Activated CD4-positive, alpha-beta memory T cell treated with anti-CD3 and anti-CD28 coated beads, Interleukin-2, amount 10 ng/mL, durations not matched to agents 7 days and 5 days (primary cell): ENCODE measurements at regions not wholly inside any gene's neighbourhood (a gene's known extent, or its start where the extent isn't known, plus 50 kb on each side); places are given as distances from the start of the nearest gene placed in this dataset.

Experiments
- CTCF ChIA-PET: fragments of 350-600 bp; sonication (Branson Sonifier 250); formaldehyde crosslinking; loops from one replicate; lab custom pipeline; 2021; ENCODE audit warnings: antibody characterized with exemption, inconsistent platforms; lab: Charles Lee
- POLR2A ChIA-PET: fragments of 350-600 bp; sonication (Branson Sonifier 250); formaldehyde crosslinking; loops from one replicate; lab custom pipeline; 2021; ENCODE audit warnings: antibody characterized with exemption; lab: Charles Lee
- DNase-seq: peaks from one replicate; pipeline ENCODE4 v3.0.0-alpha.2; 2020
- H3K27ac Mint-ChIP-seq: one replicate; pipeline ENCODE4 v1.8.0; 2021; ENCODE audit warnings: mild to moderate bottlenecking, mixed read lengths
- H3K27me3 Mint-ChIP-seq: one replicate; pipeline ENCODE4 v1.8.0; 2021; ENCODE audit warnings: mixed read lengths
- H3K36me3 Mint-ChIP-seq: one replicate; pipeline ENCODE4 v1.8.0; 2021; ENCODE audit warnings: low read depth, mixed read lengths
- H3K4me1 Mint-ChIP-seq: one replicate; pipeline ENCODE4 v1.8.0; 2021; ENCODE audit warnings: mixed read lengths
- H3K4me3 Mint-ChIP-seq: one replicate; pipeline ENCODE4 v1.8.0; 2021; ENCODE audit warnings: mild to moderate bottlenecking, mixed read lengths
- H3K9me3 Mint-ChIP-seq: one replicate; pipeline ENCODE4 v1.8.0; 2021; ENCODE audit warnings: mixed read lengths

DNA sequence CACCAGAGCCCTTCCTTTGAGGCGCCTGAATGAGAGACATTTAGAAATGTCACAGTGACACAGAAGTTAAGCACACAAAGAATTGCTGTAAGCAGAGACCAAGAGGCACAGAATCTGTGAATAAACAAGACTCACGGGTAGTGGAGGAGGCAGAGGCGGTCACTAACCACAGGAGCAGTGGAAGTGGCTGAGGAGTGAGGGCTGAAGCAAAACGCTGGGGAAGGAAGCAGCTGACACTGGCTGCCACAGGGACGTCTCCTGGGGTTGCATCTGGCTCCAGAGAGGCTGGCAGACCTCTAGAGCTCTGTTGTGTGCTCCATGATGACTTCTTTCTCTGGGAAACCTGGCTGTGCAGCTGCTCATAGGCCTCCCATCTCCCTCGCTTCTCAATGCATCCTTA lies 65.0 kb upstream of the SLC2A12 start:
- Mint-ChIP-seq H3K4me3 (no peak overlapping the region), H3K9me3 (no peaks in the 10 kb centered on the region), H3K27me3 (peaks cover 9% of the 10 kb centered on the region), H3K27ac (no peak overlapping the region), H3K4me1 (peaks cover 10% of the 10 kb centered on the region), H3K36me3 (no peaks in the 10 kb centered on the region)
- ChIA-PET POLR2A (interaction anchor here (1.0 kb wide), 1 partner anchor 14 kb away, joined by 3 read pairs; no protein-coding TSS in a partner anchor), CTCF (interaction anchor here (1.2 to 1.5 kb wide), 3 partner anchors 54 to 823 kb away, joined by 3 to 9 read pairs (median 4); no protein-coding TSS in a partner anchor)
- DNase-seq, result peak; percentile 32

DNA sequence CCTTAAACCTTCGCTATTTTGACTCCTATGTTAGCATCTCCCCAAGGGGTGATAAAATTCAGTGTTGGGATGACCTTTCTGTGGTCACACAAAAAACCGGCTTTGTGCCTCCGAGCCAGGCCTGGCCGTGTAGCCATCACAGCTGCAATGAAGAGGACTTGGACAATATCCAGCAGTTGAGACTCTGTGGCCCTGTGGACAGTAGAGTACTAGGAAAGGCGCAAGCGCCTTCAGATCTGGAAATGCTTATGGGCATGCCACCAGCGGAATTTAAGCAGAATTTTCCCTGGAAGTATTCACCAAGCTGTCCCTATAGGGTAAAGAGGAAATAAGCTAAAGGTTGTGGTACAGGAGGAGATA lies 63.3 kb upstream of the SLC2A12 start:
- no peak overlapping the region for H3K4me3 Mint-ChIP-seq
- POLR2A ChIA-PET, result no interaction called here
- DNase-seq, result no peak
- no peaks in the 10 kb centered on the region for H3K36me3 Mint-ChIP-seq
- no peaks in the 10 kb centered on the region for H3K9me3 Mint-ChIP-seq
- CTCF ChIA-PET, result interaction anchor here (0.9 to 2.0 kb wide), 2 partner anchors 8 to 192 kb away, joined by 3 to 6 read pairs; no protein-coding TSS in a partner anchor
- H3K27ac Mint-ChIP-seq, result no peak overlapping the region
- peaks cover 15% of the 10 kb centered on the region for H3K4me1 Mint-ChIP-seq
- H3K27me3 Mint-ChIP-seq, result peaks cover 9% of the 10 kb centered on the region

DNA sequence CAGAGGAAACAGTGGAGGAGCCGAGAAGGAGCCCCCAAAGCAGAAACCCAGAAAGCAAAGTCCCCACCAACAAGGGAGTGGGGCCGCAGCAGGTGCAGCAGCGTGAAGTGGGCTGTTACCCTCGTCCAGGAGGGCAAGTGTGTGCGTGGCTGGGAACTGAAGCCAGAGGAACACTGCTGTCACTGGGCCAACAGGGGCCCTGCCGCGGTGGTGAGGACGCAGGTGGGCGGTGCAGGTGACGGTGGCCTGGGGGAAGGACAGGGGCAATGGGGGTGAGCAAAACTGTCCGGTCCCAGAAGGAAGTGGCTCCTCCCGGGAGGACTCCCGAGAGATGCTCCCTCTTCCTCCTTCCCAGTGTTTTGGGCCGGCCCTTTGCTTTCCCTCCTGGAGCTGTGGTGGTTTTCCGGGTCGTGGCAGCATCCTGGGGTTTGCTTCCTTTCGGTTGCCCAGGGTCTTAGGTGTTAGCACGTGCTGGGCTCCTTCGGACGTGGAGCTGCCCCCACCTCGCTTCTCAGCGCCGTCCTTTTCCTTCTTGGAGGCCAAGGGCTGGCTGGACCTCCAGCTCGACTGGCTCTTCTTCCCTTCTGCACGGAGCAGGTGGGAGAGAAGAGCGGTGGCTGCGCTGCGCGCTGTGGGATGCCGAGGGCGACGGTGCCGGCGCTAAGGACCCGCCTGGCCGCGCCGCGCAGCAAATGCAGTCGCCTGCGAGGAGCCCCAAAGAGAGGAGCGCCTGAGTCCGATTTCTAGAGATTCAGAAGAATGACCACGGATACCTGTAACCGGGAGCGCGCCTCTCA lies 62.7 kb upstream of the SLC2A12 start:
- Mint-ChIP-seq H3K4me1 (peaks cover 15% of the 10 kb centered on the region), H3K9me3 (no peaks in the 10 kb centered on the region), H3K4me3 (no peak overlapping the region), H3K27me3 (peaks cover 9% of the 10 kb centered on the region), H3K27ac (no peak overlapping the region), H3K36me3 (no peaks in the 10 kb centered on the region)
- DNase-seq, result no peak
- CTCF ChIA-PET, result interaction anchor here (0.6 to 2.0 kb wide), 3 partner anchors 9 to 191 kb away, joined by 3 to 6 read pairs (median 3); no protein-coding TSS in a partner anchor
- POLR2A ChIA-PET, result no interaction called here

DNA sequence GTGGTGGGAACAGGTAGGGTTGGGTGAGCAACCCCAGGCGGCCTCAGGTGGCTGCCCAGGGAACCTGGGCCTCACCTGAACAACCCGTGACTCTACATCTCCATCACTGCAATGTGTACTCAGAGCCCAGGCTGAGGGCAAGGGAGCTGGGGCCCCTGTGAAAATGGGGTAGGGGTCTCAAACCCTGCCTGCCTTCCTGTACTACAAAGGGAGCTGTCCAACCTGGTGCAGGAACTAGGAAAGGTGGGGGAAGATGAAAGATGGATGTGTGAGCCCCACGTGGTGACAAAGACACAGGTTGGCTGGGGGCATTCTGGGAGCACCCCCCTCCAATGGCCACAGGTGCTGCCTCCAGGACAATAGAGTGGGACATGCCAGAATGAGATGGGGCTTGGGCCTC lies 62.1 kb upstream of the SLC2A12 start:
- H3K36me3 Mint-ChIP-seq, result no peaks in the 10 kb centered on the region
- peaks cover 9% of the 10 kb centered on the region for H3K27me3 Mint-ChIP-seq
- H3K4me1 Mint-ChIP-seq, result peaks cover 15% of the 10 kb centered on the region
- DNase-seq, result no peak
- H3K9me3 Mint-ChIP-seq, result no peaks in the 10 kb centered on the region
- no peak overlapping the region for H3K4me3 Mint-ChIP-seq
- POLR2A ChIA-PET, result no interaction called here
- CTCF ChIA-PET, result interaction anchor here (0.6 kb wide), 1 partner anchor 9 kb away, joined by 3 read pairs; no protein-coding TSS in a partner anchor
- H3K27ac Mint-ChIP-seq, result no peak overlapping the region

DNA sequence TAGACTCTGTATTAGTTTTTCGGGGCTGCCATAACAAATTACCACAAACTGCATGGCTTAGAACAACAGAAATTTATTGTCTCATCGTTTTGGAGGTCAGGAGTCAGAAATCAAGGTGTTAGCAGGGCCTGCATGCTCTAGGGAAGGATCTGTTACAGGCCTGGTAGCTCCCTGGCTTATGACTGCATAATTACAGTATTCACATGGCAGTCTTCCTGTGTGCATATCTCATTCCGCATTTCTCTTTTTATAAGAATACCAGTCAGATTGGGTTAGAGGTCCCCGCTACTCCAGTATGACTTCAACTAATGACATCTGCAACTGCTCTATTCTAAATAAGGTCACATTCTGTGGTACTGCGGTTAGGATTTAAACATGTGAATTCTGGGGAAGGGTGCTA lies 59.3 kb upstream of the SLC2A12 start:
- H3K27me3 Mint-ChIP-seq, result peaks cover 19% of the 10 kb centered on the region

DNA sequence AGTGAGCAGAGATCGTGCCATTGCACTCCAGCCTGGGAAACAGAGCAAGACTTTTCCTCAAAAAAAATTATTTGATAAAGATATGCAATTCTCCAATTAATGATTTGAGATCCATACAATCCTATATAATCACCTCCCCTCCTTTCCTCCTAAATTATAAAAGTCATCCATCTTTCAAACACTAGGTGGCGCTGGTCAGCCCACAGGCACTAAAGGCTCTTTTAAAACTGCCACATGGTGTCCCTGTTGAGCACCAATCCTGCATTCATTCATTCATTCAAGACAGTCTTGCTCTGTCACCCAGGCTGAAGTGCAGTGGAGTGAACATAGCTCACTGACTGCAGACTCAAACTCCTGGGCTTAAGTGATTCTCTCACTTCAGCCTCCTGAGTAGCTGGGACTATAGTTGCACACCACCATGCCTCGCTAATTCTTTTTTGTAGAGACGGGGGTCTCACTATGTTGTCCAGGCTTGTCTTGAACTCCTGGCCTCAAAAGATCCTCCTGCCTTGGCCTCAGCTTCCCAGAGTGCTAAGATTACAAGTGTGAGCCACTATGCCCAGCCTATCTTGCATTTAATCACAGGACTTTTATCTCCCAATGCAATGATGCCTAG lies 58.7 kb upstream of the SLC2A12 start:
- H3K4me3 Mint-ChIP-seq, result no peak overlapping the region
- ChIA-PET CTCF (interaction anchor here (0.7 to 5.0 kb wide), 16 partner anchors 8 to 830 kb away, joined by 3 to 34 read pairs (median 4); no protein-coding TSS in a partner anchor), POLR2A (no interaction called here)
- no peaks in the 10 kb centered on the region for H3K36me3 Mint-ChIP-seq
- H3K9me3 Mint-ChIP-seq, result no peaks in the 10 kb centered on the region
- H3K27me3 Mint-ChIP-seq, result peaks cover 20% of the 10 kb centered on the region
- DNase-seq, result peak; percentile 52
- no peak overlapping the region for H3K27ac Mint-ChIP-seq
- H3K4me1 Mint-ChIP-seq, result peaks cover 7% of the 10 kb centered on the region

More for the DNA sequence above, 59.3 kb upstream of the SLC2A12 start:
- POLR2A ChIA-PET, result no interaction called here
- CTCF ChIA-PET, result interaction anchor here (0.7 to 5.0 kb wide), 15 partner anchors 9 to 829 kb away, joined by 3 to 34 read pairs (median 4); no protein-coding TSS in a partner anchor
- Mint-ChIP-seq H3K36me3 (no peaks in the 10 kb centered on the region), H3K27ac (no peak overlapping the region), H3K9me3 (no peaks in the 10 kb centered on the region), H3K4me3 (no peak overlapping the region), H3K4me1 (peaks cover 7% of the 10 kb centered on the region)
- DNase-seq, result no peak

DNA sequence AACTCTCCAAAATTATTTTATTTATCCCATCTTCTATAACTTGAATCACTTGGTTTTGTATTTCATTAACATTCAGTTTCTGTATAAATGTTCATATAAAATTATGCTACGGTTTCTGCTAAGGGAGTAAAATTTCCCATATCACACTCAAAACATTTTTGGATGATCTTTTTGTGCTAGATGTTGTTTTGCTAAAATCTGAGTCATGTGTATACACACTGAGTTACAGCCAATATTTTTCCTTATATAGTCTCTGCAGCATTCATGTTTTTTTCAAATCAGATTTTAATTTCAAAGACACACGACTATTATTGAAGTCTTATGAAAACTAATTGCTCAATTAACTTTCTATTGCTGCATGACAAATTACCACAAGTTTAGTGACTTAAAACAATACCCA lies 54.3 kb upstream of the SLC2A12 start:
- Mint-ChIP-seq H3K4me1 (no peaks in the 10 kb centered on the region), H3K27ac (no peak overlapping the region), H3K9me3 (no peaks in the 10 kb centered on the region), H3K36me3 (no peaks in the 10 kb centered on the region), H3K27me3 (peaks cover 29% of the 10 kb centered on the region), H3K4me3 (no peak overlapping the region)
- no peak for DNase-seq
- ChIA-PET POLR2A (no interaction called here), CTCF (interaction anchor here (0.8 to 1.3 kb wide), 2 partner anchors 9 to 15 kb away, joined by 3 read pairs; no protein-coding TSS in a partner anchor)

DNA sequence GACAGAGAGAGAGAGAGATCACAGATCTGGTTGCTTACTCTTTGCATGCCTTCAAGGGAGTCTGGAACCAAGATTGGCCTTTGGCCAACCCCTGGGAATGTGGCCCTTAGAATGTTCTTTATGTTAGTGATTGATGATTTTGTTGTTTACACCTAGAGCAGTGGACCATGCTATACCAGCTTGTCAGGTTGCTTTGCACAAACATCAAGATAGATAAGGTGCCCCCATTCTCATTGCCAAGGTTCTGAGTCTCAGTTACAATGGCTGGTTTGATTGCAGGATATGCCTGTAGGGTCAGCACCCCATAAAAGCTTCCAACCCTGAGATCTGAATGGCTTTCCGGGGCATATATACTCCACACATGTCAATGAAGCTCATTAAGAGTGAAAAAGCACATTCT lies 53.5 kb upstream of the SLC2A12 start:
- peaks cover 29% of the 10 kb centered on the region for H3K27me3 Mint-ChIP-seq
- no peaks in the 10 kb centered on the region for H3K9me3 Mint-ChIP-seq
- ChIA-PET CTCF (interaction anchor here (1.0 to 1.3 kb wide), 2 partner anchors 14 to 132 kb away, joined by 3 read pairs; no protein-coding TSS in a partner anchor), POLR2A (no interaction called here)
- no peak overlapping the region for H3K4me3 Mint-ChIP-seq
- no peak overlapping the region for H3K27ac Mint-ChIP-seq
- no peaks in the 10 kb centered on the region for H3K4me1 Mint-ChIP-seq
- no peak for DNase-seq
- H3K36me3 Mint-ChIP-seq, result no peaks in the 10 kb centered on the region

DNA sequence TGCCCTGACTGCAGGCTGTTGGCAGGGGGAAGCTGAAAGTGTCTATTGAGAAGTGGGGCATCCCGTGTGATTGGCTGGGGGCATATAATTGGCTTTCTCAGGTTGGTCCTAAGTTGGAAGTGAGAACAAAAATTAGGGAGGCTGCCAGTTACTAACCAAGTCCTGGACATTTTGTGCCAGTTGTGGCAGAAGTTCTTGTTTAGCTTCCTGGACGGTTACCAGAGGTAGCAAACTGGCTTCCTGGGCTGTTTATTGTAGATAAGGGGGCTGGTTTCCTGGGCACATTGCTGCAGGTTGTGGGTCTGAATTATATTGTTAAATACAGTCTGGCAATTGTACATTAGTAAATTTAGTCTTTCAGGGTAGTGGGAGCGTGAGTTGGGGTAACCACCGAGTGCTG lies 50.6 kb upstream of the SLC2A12 start:
- H3K27me3 Mint-ChIP-seq, result peaks cover 33% of the 10 kb centered on the region
- H3K4me3 Mint-ChIP-seq, result no peak overlapping the region
- no peak for DNase-seq
- no peaks in the 10 kb centered on the region for H3K36me3 Mint-ChIP-seq
- H3K27ac Mint-ChIP-seq, result no peak overlapping the region
- no peaks in the 10 kb centered on the region for H3K4me1 Mint-ChIP-seq
- POLR2A ChIA-PET, result interaction anchor here (0.7 kb wide), 1 partner anchor 14 kb away, joined by 3 read pairs; no protein-coding TSS in a partner anchor
- no peaks in the 10 kb centered on the region for H3K9me3 Mint-ChIP-seq
- CTCF ChIA-PET, result interaction anchor here (1.1 to 11.0 kb wide), 6 partner anchors 8 to 265 kb away, joined by 3 to 303 read pairs (median 5); no protein-coding TSS in a partner anchor
